Dermis blood vessel endothelial cell (primary cell): ENCODE measurements at regions not wholly inside any gene's neighbourhood (a gene's known extent, or its start where the extent isn't known, plus 50 kb on each side); places are given as distances from the start of the nearest gene placed in this dataset.

Source experiments
- DNase-seq: peaks from one replicate; pipeline ENCODE4 v3.0.0; 2010

GRCh38 chr10:63710703-63711102 is 189.5 kb downstream of the REEP3 start:
- DNase-seq, result no peak

GRCh38 chr10:63711361-63711760 is 190.2 kb downstream of the REEP3 start:
- peak; percentile 54 for DNase-seq

DNA sequence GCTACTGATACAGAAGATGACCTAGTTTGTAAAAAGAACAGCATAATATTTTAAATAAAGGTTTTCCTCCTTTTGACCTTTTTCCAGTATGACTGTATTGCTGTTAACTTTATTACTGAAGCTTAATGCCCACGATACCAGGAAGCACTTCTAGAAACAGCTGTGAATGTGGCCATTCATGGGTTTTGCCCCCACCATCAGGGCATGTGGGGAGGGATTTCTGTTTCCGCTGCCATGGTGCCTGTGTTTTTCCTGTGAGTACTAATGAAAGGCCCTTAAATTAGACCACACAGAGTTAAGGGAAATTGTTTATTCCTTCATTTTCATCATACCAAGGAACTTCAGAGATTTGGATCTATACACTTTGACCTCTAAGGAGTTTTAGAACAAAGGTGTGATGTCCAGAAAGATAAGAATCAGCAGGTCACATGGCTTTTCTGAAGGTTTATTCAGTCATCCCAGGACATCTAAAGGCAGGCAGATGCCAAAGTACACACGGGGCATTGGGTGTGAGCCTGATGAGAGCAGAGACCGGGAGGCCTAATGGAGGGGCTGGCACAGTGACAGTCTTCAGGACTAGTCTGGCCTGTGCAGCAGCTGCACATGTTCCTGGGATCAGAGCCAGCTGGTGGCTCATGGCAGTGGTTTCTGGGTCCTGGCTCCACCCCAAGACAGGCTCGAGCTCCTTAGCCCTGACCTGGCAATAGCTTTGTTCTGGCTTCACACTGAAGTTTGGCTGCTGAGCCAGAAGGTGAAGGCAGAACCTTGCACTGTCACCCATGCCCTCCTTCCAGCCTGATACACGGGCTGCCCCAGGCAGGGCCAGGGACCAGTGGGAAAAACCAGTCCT is 190.9 kb downstream of the REEP3 start:
- peak; percentile 97 for DNase-seq

DNA sequence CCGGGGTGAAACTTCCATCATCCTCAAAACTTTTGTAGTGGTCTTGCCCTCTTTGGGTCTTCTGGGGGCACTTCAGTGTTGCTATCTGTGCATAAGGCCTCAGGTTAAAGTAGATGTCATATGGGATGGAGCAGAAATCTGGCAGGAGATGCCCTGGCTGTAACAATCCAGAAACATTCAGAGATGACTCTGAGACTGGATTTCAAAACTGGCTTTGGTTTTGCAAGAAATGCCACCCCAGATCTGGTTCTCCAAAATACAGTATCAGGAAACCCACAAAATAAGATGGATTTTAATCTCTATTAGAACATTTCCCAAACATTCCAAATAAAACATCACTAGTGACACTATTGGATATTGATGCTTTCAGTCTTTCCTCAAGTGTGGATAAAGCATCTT is 191.5 kb downstream of the REEP3 start:
- DNase-seq, result no peak

- DNase-seq, result peak; percentile 72
Observed at GRCh38 chr10:63713191-63714144, 192.3 kb downstream of the REEP3 start.

DNA sequence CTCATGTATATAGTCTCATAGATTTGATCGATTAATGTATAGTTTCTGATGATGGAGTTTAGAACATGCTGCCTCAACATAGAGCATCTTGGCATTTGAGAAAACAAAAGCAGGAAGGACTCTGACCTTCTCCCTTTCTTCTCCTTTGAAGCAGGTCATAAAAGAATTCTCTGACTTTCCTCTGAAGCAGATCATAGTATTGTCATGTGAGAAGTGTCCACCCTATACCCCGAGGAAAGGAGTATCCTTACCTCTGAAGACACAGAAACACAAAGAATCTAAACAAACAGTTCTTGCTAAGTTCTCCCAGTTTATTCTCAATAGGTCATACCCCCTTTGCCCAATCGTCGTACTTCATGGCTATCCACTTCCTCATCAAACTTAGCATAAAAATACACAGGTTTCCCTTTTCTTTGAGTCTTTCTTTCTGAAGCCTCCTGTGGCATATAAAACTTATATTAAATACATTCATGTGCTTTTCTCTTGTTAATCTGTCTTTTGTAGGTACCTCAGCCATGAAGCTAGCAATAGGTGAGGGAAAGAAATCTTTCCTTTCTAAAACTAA is 194.9 kb downstream of the REEP3 start:
- peak; percentile 21 for DNase-seq

DNA sequence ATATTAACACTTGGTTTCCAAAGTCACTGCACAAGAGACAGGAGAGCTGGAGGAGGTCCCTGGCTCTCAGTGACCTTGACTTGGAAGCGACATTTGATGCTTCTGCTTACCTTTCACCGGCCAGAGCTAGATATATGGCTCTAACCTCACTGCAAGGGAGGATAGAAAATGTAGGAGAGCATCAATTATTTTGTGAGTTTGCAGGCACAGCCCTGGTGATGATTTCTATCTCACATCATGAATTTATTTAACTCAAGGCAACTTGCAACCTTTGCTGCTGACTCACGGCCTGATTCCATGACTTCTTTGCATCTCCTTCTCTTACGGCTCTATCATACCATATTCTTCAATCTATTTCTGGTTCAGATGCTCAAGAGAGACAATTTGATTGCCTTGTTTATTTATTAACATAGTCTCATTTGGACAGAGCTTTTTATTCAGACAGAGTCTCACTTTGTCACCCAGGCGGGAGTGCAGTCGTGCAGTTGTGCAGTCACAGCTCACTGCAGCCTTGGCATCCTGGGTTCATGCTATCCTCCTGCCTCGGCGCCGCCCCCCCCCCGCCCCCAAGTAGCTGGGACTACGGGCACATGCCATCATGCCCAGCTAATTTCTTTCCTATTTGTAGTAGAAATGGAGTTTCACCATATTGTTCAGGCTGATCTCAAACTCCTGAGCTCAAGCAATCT is 196.0 kb downstream of the REEP3 start:
- no peak for DNase-seq

DNA sequence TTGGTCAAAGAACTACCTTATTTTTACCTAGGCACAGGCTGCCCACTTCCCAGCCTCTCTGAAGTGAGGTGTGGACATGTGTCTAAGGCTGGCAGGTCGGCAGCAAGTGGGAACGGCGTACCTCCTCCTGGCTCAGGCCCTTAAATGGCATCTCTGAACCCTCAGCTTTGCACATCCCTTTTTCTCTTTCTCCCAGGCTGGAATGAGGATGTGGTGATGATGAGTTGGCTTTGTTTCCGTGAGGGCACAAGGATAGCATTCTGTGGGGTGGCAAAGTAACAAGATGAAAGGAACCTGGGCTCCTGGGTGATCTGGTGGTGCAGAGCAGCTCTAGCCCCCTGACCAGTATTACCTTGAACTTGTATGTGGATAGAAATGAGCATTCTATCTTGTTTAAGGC is 196.8 kb downstream of the REEP3 start:
- no peak for DNase-seq

- no peak for DNase-seq
Observed at GRCh38 chr10:63718421-63718820, 197.2 kb downstream of the REEP3 start.

GRCh38 chr10:63719226-63719856 is 198.1 kb downstream of the REEP3 start:
- DNase-seq, result no peak

GRCh38 chr10:63720072-63720537 is 198.9 kb downstream of the REEP3 start:
- peak; percentile 77 for DNase-seq

- no peak for DNase-seq
Observed at GRCh38 chr10:63720676-63721075, 199.5 kb downstream of the REEP3 start.

GRCh38 chr10:63722537-63722936 is 201.3 kb downstream of the REEP3 start:
- DNase-seq, result peak; percentile 86

DNA sequence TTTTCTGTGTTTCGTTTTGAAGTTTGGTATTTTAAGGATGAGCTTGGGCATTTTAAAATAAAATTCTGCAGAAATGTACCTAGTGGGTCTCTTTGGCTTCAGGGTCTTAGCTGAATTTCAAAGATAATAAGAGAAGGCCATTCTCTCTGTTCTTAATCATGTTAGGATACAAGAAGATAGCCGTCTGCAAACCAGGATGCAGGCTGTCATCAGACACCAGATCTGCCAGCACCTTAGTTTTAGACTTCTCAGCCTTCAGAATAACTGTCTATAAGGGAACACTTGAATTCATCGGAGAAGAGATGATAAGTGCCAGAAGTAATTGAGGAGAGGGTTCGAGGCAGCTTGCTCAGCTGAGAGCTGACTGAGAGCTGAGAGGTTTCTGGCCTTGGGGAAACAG is 202.1 kb downstream of the REEP3 start:
- no peak for DNase-seq

DNA sequence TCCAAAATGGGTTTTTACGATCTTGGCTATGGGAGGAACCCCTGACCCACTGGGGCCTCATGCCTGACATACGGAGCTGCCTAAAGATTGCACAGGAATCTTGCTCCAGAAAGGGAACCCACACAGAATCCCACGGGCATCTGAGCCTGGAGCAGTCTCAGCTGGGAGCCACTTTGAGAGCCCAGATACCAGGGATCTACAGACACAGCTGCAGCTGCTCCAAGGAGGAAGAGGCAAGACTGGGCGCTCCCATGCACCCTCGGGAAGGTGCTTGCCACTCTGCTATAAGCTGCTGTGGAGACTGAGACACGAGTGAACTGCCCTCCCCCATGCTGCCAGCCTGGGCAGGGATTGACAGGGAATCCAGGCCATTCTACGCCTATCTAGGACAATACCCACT is 202.5 kb downstream of the REEP3 start:
- no peak for DNase-seq

- DNase-seq, result no peak
Observed at GRCh38 chr10:63724922-63725321, 203.7 kb downstream of the REEP3 start.

GRCh38 chr10:63726867-63727266 is 205.7 kb downstream of the REEP3 start:
- DNase-seq, result no peak

DNA sequence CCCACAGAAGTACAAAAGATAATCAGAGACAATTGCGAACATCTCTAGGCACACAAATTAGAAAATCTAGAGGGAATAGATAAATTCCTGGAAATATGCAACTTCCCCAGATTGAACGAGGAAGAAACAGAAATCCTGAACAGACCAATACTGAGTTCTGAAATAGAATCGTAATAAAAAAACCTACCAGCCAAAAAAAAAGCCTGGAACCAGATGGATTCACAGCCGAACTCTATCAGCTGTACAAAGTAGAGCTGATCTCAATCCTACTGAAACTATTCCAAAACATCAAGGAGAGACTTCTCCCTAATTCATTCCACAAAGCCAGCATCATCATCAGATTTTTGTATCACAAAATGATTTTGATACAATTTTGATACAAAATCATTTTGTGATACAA is 206.4 kb downstream of the REEP3 start:
- no peak for DNase-seq

DNA sequence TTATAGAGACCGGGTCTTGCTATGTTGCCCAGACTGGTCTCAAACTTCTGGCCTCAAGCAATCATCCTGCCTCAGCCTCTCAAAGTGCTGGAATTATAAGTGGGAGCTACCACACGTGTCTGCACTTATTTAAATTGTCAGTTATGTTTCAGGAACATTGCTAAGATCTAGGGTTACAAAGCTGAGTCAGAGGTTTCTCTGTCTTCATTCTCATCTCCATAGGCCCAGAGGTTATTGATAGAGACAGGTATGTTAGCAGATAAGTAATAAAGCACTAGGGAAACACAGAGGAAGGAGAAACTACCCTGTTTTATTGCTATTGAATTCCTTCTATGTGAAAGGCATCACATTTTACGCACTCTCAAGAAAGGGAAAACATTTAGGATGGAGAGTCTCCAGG is 214.1 kb downstream of the REEP3 start:
- no peak for DNase-seq

DNA sequence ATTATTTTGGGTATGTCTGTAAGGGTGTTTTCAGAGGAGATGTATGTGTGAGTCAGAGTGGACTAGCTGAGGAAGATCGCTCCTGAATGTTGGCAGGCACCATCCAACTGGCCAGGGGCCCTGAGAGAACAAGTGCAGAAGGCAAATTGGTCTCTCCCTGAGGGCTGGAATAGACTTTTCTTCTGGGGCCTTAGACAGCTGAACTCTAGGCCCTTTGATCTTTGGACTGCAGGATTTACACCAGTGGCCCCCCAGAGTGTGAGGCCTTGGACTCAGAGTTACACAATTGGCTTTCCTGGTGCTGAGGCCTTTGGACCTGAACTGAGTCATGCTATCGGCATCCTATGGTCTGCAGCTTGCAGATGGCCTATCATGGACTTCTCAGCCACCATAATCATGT is 217.2 kb downstream of the REEP3 start:
- DNase-seq, result no peak

- DNase-seq, result no peak
Observed at GRCh38 chr10:63744060-63744941, 223.1 kb downstream of the REEP3 start.
